ENCODE measurements at regions not wholly inside any gene's neighbourhood (a gene's known extent, or its start where the extent isn't known, plus 50 kb on each side); places are given as distances from the start of the nearest gene placed in this dataset.

GRCh38 chr22:27490080-27490479, 311.5 kb downstream of the MN1 start:
- Histone ChIP-seq H3K9me3 (ENCODE audit: control insufficient read depth in 4 of 4, insufficient read depth in 3 of 4, low read length in 3 of 4) (peaks cover 0 to 14% (median 5%) of the 10 kb centered on the region in 4 donors), H3K9ac (ENCODE audit: insufficient read depth in 1 of 2, low read length in 2 of 2) (no peak overlapping the region), H3K36me3 (ENCODE audit: control insufficient read depth in 4 of 4, insufficient read depth in 4 of 4, low read length in 4 of 4) (no peaks in the 10 kb centered on the region), H3K4me1 (ENCODE audit: control insufficient read depth in 5 of 5, insufficient read depth in 5 of 5, low read length in 5 of 5) (peaks cover 0 to 8% (median 0%) of the 10 kb centered on the region in 5 donors), H3K27ac (ENCODE audit: low read depth in 1 of 2, low read length in 1 of 2) (no peak overlapping the region), H3K4me3 (no peak overlapping the region), H3K27me3 (ENCODE audit: control insufficient read depth in 3 of 3, insufficient read depth in 3 of 3, low read length in 2 of 3) (no peaks in the 10 kb centered on the region)
- TF ChIP-seq CTCF (IDR thresholded peaks at IDR 0.05; ENCODE audit: control extremely low read depth, extremely low read depth), result no peak
- DNase-seq (no peak), ATAC-seq (ENCODE audit: insufficient read depth, low FRiP score) (no peak)
- WGBS, 2 donors, result 83 to 85% methylated on average over 4 of the region's 4 CpGs

GRCh38 chr22:27491888-27492287, 309.7 kb downstream of the MN1 start:
- no peak for TF ChIP-seq CTCF (IDR thresholded peaks at IDR 0.05; ENCODE audit: control extremely low read depth, extremely low read depth)
- ATAC-seq (ENCODE audit: insufficient read depth, low FRiP score) (no peak), DNase-seq (no peak)
- H3K27me3 ChIP-seq (ENCODE audit: control insufficient read depth in 3 of 3, insufficient read depth in 3 of 3, low read length in 2 of 3), result no peaks in the 10 kb centered on the region
- no peak overlapping the region for H3K9ac ChIP-seq (ENCODE audit: insufficient read depth in 1 of 2, low read length in 2 of 2)
- WGBS, 2 donors, result 91 to 95% methylated on average over 5 of the region's 5 CpGs
- peaks cover 0 to 8% (median 0%) of the 10 kb centered on the region in 5 donors for H3K4me1 ChIP-seq (ENCODE audit: control insufficient read depth in 5 of 5, insufficient read depth in 5 of 5, low read length in 5 of 5)
- H3K9me3 ChIP-seq (ENCODE audit: control insufficient read depth in 4 of 4, insufficient read depth in 3 of 4, low read length in 3 of 4), result peaks cover 0 to 12% (median 5%) of the 10 kb centered on the region in 4 donors
- no peaks in the 10 kb centered on the region for H3K36me3 ChIP-seq (ENCODE audit: control insufficient read depth in 4 of 4, insufficient read depth in 4 of 4, low read length in 4 of 4)
- H3K27ac ChIP-seq (ENCODE audit: low read depth in 1 of 2, low read length in 1 of 2), result no peak overlapping the region
- no peak overlapping the region for H3K4me3 ChIP-seq

DNA sequence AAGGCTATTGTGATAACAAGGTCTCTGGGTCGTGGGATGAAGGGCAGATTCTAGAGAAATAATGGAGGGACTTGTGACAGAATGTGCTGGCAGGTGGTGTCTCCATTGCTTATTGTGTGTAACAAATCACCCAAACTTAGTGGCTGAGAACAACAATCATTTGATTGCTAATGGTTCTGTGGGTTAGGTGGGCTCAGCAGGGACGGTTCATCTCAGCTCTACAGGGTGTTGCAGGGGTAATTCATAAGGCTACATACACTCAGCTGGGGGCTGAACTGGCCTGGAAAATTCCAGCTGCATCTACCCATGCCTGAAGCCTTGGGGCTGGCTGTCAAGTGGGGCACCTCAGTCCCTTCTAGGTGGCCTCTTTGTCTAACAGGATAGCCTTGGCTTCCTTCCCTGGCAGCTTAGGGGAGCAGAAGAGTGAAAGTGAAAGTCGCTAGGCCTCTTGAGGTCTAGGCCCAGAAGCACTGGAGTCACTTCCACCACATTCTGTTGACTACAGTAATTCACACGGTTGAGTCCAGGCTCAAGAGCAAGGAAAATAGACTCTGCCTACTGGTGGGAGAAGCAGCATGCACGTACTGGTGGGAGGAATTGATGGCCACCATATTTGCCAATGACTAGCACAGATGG, 308.9 kb downstream of the MN1 start:
- Histone ChIP-seq H3K9ac (ENCODE audit: insufficient read depth in 1 of 2, low read length in 2 of 2) (no peak overlapping the region), H3K27me3 (ENCODE audit: control insufficient read depth in 3 of 3, insufficient read depth in 3 of 3, low read length in 2 of 3) (no peaks in the 10 kb centered on the region), H3K36me3 (ENCODE audit: control insufficient read depth in 4 of 4, insufficient read depth in 4 of 4, low read length in 4 of 4) (no peaks in the 10 kb centered on the region), H3K27ac (ENCODE audit: low read depth in 1 of 2, low read length in 1 of 2) (no peak overlapping the region), H3K4me3 (no peak overlapping the region), H3K4me1 (ENCODE audit: control insufficient read depth in 5 of 5, insufficient read depth in 5 of 5, low read length in 5 of 5) (peaks cover 0 to 4% (median 0%) of the 10 kb centered on the region in 5 donors), H3K9me3 (ENCODE audit: control insufficient read depth in 4 of 4, insufficient read depth in 3 of 4, low read length in 3 of 4) (peaks cover 0 to 12% (median 5%) of the 10 kb centered on the region in 4 donors)
- WGBS, 2 donors, result 75 to 82% methylated on average over 5 of the region's 5 CpGs
- ATAC-seq (ENCODE audit: insufficient read depth, low FRiP score), result no peak
- DNase-seq, result no peak
- no peak for TF ChIP-seq CTCF (IDR thresholded peaks at IDR 0.05; ENCODE audit: control extremely low read depth, extremely low read depth)

- 55 to 73% methylated on average over 4 of the region's 4 CpGs for WGBS, 2 donors
- TF ChIP-seq CTCF (IDR thresholded peaks at IDR 0.05; ENCODE audit: control extremely low read depth, extremely low read depth), result no peak
These were observed 307.8 kb downstream of the MN1 start for GRCh38 chr22:27493796-27494195.

More at GRCh38 chr22:27493796-27494195, 307.8 kb downstream of the MN1 start:
- DNase-seq, result no peak
- no peaks in the 10 kb centered on the region for H3K27me3 ChIP-seq (ENCODE audit: control insufficient read depth in 3 of 3, insufficient read depth in 3 of 3, low read length in 2 of 3)
- H3K36me3 ChIP-seq (ENCODE audit: control insufficient read depth in 4 of 4, insufficient read depth in 4 of 4, low read length in 4 of 4), result no peaks in the 10 kb centered on the region
- H3K27ac ChIP-seq (ENCODE audit: low read depth in 1 of 2, low read length in 1 of 2), result no peak overlapping the region
- no peaks in the 10 kb centered on the region for H3K4me1 ChIP-seq (ENCODE audit: control insufficient read depth in 5 of 5, insufficient read depth in 5 of 5, low read length in 5 of 5)
- H3K9me3 ChIP-seq (ENCODE audit: control insufficient read depth in 4 of 4, insufficient read depth in 3 of 4, low read length in 3 of 4), result peaks cover 0 to 12% (median 5%) of the 10 kb centered on the region in 4 donors
- no peak for ATAC-seq (ENCODE audit: insufficient read depth, low FRiP score)
- H3K4me3 ChIP-seq, result no peak overlapping the region
- no peak overlapping the region for H3K9ac ChIP-seq (ENCODE audit: insufficient read depth in 1 of 2, low read length in 2 of 2)

All from lung (tissue), 11 donors.